D341Med (cell line): ENCODE measurements at regions not wholly inside any gene's neighbourhood (a gene's known extent, or its start where the extent isn't known, plus 50 kb on each side); places are given as distances from the start of the nearest gene placed in this dataset.

Experiments
- DNase-seq: peaks from one replicate; pipeline ENCODE4 v3.0.0; 2012; ENCODE audit warnings: low spot score

DNA sequence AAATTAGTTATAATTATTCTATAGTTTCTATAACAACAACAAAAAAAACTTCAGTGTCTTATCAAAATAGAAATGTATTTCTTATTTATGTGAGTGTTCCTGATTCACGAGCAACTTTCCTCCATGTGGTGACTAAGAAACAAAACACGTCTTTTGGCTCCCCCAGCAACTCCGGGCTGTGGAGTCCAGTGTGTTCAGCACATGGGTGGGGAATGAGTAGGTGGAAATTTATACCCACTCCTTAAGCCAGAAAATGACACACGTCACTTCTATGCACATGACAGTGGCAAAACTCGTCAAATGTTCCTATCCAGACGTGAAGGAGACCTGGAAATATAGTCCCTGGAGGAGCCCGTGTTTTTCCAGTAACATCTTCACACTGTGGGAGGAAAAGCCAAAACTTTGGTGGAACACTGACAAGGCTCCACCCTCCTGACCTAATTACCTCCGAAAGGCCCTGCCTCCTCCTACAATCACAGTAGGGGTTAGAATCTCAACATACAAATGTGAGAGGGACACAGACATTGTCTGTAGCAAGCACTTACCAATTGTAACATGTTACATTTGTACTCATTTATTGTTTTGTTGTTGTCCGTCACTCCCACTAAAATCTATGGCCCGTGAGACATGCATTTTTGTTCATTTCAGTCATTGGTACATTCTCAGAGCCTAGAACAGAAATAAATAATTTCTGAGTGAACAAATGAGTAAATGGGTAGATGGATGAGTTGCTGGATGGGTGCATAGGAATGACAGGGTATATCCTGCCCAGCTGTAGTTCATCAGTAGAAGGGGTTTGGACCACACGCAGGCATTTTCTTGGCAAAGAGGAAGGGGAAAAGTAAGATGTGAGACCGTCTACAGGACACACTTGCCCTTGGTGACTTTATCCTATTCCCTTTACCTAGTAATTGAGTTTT lies 605.8 kb upstream of the TENM3 start:
- DNase-seq = no peak

DNA sequence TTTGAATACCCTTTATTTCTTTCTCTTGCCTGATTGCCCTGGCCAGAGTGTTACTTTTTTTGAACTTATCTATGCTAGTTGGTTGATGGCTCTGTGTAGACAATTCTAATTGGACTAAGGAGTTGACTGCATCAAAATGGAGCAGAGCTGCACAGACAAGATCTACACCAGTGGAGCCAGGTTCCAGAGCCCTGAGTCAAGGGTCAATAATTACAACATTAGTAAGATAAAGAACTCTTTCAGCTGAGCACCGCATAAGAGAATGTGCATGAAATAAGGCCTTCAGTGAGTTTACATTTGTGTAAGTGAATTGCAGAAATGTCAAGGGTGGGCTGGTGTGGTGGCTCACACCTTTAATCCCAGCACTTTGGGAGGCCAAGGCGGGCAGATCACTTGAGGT lies 599.7 kb upstream of the TENM3 start:
- DNase-seq = no peak

DNA sequence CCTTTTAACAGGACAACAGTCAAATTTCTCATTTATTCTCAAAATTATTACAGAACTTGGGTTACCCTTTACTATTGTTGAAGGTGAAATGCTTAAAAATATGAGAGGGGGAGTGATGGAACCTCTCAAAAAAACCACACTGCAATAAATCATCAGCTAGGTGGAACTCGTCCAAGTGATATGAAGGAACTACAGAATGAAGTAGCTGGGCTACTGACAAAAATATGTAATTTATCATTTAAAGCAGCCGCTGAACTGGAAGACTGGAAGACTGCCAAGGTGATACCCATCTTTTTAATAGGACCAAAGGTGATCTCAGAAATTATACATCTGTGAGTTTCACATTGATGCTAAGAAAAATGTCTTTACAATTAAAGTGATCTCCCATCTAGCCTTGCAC lies 597.7 kb upstream of the TENM3 start:
- no peak for DNase-seq

DNA sequence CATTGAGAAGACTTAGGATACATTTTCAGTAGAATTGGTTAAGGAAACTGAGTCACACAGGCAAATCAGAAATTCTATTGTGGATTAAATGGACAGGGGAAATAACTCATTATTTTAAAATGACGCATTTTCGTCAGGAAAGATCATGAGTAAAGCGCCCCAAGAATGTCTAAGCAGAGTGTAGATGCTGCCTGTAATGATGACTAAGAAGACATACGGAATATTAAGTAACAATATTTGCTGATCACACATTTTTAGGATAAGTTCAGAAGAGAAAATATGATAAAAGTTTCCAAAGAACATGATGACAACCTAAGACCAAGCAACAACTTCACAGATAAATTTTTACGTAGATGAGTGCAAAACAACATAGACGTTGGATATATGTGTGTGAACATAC lies 596.3 kb upstream of the TENM3 start:
- no peak for DNase-seq

DNA sequence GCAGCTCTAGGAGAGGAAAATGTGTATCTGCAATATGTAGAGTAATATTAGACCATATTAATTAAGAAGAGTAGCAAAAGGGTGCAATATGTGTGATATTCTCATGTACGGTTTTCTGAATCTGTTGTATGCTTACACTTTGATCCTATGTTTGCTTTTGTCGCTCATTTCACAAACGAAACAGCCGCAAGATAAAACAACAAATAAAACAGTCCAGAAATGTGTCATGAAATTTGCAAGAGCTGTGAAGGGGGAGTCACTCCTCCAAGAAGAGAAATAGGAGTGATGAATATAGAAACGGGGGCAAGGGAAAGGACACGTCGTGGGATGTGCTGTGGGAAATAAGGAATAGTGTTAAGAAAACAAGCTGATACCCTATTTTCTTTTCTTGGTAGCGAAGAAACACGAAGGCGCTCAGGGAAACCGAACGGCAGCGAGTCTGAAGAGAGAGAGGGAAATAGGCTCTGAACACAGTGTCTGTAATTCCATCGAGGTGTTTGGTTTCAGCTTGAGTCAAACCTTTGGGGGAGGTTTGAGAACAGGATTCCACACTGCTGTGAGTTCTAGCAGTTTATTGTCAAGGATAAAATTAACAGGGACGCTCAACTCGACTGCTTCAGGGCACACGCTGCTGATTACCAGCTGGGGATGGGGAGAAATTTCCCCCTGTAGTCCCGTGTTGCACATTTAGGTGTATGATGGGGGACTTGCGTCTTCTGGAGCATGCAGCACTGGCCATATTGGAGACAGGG lies 595.6 kb upstream of the TENM3 start:
- no peak for DNase-seq

DNA sequence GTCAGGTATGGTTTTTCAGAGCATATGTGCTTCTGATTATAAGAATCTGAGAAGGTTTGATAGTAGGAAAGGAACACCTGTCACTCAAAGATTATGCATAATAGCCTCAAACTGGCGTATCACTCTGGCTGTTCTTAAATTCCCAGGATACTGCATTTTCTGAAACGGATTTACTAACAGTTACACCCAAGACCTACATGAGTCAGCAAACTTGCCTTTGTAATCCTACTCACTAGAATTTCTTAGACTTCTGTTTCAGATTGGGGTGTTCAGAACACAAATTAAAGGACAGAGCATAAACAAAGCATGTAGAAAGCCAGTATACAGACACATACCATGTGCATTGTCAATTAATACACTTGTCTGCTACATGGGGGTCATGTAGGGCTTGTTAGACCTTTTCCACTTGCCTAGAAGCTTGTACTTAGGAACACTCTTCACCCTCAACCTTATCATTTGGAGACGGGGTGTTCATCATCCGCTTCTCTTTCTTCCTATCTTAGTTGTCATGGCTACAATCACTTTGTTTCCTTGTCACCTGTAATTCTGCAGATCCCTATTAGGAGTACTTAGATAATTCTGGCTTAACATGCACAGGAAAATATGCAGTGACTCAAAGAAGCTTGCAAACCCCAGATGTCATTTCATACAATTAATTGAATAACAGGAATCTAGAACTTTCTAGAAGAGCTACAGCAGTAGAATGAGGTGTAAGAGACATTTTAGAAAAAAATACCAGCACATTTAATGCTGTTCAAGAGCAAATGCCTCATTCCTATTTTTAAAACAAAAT lies 593.0 kb upstream of the TENM3 start:
- DNase-seq = no peak

DNA sequence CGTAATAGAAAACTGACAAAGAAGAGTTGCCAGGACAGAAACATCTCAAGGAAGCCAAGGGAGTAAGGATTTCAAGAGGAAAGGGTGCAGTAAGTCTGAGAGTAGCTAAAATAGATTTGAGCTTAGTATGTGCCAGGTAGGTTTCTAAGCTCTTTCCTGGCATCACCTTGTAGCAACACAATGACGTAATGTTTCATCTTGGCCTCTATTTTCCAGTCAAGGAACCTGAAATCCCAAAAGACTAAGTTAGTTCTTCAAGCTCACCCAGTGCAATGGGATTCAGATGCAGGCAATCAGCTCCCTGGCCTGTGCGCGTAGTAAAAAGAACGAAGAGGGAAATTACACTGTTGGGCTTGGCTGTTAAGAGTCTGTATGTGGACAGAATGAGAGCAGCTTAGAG lies 586.5 kb upstream of the TENM3 start:
- DNase-seq = no peak

DNA sequence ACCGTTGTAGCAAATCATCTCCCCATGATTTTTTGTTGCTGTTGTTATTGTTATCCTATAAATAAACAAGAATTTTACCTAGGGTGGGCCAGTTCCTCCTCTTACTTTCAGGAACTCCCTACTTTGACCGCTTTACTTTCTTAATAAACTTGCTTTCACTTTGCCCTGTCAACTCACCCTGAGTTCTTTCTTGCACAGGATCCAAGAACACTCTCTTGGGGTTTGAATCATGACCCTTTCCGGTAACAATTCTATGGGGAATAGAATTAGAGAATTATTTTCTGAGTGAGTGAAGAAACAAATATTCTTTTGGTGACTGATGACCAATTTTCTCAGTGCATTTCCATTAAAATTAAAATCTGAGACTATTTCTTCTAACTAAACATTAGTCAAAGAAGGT lies 584.0 kb upstream of the TENM3 start:
- DNase-seq = no peak

DNA sequence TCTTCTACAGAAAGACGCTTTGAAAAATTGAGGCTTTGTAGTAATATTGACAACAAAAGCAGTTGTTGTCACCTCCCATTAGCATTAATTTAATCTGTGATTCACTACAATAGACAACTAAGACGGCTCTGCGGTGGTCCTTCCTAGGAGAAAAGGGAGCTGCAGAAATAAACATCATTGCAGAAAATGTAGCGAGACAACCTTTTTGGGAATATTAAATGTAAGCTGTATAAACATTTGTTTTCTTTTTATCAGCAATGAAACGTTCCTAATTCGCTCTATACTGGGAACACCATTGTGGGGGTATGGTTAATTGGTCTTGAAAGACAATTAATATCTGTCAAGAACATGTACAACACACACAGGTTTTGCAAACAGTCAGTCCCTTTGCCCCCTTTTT lies 583.3 kb upstream of the TENM3 start:
- DNase-seq = no peak

DNA sequence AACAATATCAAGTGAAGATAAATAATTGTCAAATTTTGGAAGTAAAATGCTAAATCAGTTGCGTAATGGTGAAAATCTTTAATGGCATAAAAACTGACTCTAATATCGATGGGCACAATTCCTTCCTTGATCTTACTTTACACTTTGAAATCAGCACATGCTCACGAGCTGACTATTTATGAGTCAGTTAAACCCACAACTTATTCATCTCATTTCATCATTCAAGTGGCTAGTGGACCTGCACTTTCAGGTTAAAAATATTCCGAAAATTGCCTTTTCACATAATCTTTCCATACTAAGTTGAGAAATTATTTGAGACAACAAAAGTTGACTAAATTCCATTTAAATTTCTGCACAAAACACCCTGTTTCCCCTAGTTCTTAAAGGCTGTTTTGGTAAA lies 582.1 kb upstream of the TENM3 start:
- no peak for DNase-seq

DNA sequence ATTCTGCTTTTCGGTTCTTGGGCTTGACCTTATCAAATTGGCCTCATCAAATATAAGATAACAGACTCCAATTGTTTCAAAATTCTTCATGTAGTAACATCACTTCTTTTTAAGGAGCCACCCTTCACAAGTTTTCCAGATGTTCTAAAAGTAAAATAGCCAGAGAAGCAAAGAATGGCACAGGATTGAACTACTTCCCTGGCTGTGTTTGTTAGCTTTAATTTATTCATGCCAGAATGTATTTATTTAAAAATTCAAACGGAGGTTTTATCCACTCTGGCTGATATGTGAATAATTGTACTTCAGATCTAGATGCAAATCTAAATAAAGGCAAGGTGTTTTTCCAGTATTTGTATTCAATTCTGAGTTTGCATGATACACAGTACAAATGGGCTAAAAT lies 581.3 kb upstream of the TENM3 start:
- DNase-seq = no peak

DNA sequence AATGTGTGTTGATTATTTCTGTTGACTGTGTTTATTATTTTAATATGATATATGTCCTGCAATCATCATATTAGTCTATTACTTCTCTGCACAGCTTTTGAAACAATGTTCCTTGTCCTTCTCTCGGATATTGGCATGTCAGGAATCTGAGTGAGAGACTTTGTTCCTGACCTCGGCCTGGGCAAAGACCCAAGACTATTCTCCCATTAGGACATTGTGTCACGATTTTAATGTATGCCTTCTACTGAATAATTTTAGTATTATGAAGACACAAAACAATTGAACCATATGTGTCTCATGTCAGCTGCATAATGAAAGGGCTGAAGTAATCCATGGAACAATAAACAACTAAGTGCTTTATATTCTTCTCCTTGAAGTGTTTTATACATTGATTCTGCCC lies 580.8 kb upstream of the TENM3 start:
- DNase-seq = no peak

DNA sequence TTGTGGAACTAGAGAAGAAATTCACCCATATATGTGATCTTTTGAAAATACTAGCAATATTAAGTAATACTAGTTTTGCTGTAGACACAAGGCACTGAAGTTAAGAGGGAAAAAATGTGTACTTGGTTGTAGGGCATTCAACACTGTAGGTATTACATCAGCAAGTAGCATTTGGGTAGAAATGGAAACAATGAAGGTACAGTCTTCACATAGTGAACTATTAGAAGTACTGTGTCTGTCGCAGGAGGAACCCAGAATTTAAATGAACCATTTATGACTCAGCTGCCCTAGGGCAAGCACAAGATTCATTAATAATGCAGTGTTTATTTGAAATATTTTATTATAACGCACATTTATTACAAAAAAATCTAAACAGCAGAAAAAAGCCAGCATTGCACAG lies 572.7 kb upstream of the TENM3 start:
- no peak for DNase-seq

DNA sequence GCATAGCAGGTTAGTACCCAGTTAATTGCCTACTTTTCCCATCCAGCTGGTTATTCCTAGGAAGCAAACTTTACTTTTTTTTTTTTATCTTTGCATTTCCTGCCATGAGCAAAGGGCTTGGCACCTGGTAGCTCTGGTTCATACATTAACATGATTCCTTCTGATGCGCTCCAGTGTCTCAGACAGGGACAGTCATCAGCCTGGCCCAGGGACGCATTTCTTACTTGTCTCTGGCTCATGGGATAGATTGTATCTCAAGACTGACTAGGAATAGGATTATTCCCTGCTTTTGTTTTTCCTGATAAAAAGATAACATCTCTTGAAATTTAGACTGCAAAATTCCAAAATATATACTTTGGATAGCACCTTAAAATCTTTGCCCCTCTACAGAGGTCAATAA lies 571.5 kb upstream of the TENM3 start:
- no peak for DNase-seq

DNA sequence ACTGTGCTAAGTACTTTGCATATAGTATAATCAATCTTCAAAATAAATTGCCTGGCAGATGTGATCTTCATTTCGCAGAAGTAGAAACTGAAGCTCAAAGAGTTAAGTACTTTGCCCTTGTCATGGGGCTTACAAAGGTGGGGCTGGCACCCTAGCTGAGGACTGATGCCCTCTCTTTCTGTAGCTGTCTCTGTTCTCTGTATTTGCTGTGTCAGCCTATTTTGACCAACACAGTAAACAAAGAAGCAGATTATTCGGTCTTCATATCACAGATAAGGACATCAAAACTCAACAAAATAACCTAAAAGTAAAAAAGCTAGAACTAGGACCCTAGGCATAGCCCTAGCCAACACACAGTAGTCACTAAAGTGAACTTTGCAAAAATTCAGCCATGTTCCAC lies 570.5 kb upstream of the TENM3 start:
- no peak for DNase-seq

DNA sequence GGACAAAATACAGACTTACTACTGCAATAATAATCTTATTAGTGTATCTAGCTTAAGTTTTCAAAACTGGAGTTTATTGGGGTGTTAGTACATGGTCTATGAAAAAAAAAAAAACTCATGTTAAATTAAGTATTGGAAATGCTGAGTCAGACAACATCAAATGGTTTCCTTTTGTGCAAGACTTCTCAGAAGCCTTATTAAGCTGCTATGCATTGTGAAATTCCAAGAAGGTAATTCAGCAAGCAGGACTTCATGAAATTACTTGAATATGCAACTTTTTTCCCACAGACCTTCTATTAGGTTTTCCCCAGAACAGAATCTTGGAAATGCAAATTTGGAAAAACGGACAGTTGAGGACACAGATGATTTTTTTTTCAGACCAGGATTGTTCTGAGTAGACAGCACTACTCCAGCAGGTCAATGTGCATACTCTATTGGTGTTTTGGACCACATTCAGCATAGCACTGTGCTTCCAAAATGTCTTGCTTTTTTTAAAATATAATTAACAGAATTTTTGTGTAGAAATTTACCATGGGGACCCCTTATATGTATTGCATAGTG lies 568.8 kb upstream of the TENM3 start:
- DNase-seq = no peak

DNA sequence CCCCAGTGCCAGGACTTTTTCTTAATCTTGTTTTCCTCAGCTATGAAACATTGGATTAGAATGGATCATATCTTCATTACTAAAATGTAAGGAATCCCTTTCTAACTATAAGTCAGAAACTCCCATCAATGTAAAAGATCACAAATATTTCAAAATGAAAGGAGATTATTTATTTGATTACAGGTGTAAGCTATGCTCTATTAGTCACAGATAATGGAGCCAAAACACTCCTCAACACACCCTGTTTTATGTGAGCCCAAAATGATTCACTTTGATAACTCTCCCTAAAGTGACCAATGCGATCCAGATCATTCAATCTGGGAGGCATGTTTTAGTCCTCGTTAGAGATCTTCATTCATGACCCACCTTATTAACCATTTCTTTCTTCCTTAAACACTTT lies 566.7 kb upstream of the TENM3 start:
- no peak for DNase-seq

DNA sequence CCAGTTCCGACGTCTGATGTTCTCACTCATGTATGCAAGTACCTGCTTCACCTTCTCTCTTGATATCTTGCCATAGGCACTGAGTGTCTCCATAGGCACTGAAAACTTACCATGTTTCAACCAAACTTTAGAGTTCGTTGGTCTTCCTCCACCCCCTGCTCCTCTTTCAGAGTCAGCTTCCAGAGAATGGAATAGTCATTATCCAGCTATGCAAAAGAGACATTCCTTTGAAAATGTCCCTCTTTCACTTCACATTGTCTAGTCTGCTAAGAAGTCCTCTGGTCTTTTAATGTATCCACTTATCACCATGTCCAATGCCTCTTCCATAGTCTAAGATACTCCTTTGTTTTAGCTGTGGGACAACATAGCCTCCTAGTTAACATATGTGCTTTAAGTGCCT lies 566.0 kb upstream of the TENM3 start:
- DNase-seq = no peak

DNA sequence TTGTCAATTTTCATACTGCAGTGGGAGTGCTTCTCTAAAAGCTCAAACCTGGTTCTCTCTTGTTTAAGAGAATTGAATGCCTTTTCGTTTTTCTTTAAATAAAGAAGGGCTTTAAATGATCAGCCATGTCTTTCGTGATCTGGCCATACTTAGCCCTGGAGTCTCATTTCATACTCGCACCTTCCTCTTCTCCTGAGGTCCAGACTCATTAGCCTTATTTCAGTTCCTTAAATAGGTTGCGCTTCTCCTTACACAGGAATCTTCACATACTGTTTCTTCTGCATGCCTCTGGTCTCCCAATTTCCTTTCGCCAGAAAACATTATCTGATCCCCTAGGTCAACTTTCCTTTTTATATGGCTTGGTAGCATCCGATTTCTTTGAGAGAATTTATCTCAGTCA lies 565.6 kb upstream of the TENM3 start:
- DNase-seq = no peak

DNA sequence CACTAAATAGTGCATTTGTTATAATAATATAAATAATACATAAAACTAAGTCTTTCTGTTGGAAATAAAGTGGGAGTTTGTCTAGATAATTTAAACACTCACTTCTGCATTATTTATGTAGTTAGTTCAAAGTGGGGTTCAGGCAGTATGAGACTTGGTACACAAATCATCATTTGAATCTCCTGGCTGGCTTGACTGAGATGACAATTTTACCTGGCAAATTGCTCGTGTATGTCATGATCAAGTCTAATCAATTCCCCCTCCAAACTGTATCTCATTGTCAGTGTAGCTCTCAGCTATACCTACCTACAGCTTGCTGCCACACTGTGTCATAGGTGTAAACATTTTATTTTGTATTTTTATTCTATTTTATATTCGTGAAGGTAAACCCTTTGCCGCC lies 563.4 kb upstream of the TENM3 start:
- DNase-seq = no peak

DNA sequence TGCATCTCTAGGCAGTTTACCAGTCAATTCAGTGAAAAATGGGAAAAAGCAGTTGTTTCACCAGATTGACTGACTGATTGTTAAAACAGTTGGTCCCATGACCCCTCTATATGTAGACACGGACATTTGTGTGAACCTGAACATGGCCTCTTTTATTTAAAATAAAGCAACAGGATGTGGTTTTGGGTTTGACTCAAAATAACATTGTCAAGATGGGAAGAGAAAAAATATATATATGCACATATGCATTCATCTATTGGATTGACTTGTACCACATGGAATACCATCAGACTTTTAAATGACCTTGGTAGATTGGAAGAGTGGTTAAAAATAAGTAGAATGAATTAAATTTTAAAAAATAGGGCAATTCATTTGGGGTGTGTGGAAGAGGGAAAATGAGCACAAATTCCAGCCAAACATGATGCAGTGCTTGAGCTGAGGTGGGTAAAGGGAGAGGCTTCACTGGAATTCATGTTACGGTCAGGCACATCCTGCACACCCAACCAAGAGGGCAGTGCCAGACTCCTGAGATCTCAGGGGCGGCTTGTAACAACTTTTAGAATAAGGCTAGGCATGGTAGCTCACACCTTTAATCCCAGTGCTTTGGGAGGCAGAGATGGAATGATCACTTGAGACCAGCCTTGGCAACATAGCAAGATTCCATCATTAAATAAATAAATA lies 560.7 kb upstream of the TENM3 start:
- DNase-seq = no peak

DNA sequence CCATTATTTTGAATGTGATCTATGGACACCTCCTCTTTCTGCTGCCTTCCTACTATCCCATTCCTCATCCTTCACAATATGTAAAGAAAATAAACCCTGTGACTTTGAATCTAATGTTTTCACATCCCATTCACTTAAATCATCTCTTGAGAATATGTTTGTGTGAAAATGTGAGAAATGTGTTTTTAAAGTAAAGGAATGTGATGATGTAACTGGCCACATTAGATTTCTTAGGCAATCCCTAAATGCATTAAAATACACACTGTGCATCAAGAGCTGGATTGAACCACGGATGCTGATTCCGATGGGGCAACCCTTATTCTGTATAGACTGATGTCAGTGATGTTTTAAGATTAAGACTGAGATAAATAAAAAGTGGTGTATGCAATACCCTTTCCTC lies 558.9 kb upstream of the TENM3 start:
- DNase-seq = no peak
